A549 (cell line): ENCODE measurements at regions not wholly inside any gene's neighbourhood (a gene's known extent, or its start where the extent isn't known, plus 50 kb on each side); places are given as distances from the start of the nearest gene placed in this dataset.

Experiments
- ATAC-seq, 2 experiments: fragments of 200-7000 bp in 1 of 2; fragments of >200 bp in 1 of 2; cut with Nextera tagmentation in 1 of 2; cut with Tn5 transposase in 1 of 2; 3 replicates each; pipeline versions ENCODE4 v1.8.0 to v1.9.1; 2018 to 2020; ENCODE audit warnings: mild to moderate bottlenecking in 1 of 2, moderate library complexity in 1 of 2
- CTCF ChIA-PET: fragments of 300-600 bp; sonication (Branson Sonifier 250); formaldehyde crosslinking; extraction: SDS; loops from one replicate; lab custom pipeline; 2021; ENCODE audit warnings: antibody characterized with exemption, inconsistent platforms; lab: Yijun Ruan, JAX
- POLR2A ChIA-PET: fragments of 350-600 bp; formaldehyde crosslinking; extraction: SDS; loops from one replicate; lab custom pipeline; 2021; ENCODE audit warnings: antibody characterized with exemption, inconsistent platforms; lab: Yijun Ruan, JAX
- DNase-seq, 2 experiments: peaks; one replicate each; pipeline versions ENCODE4 v3.0.0 to v3.0.0-alpha.2; 2011 to 2016; ENCODE audit warnings: low read depth in 1 of 2, low spot score in 1 of 2
- FAIRE-seq: peaks from 2 replicates; lab custom pipeline; 2011; peaks lifted over from hg19 to GRCh38; lab: Jason Lieb, UNC
- H3K27ac ChIP-seq, 2 experiments: fragments of >200 bp; sonication (Bioruptor Twin); formaldehyde crosslinking; 3 replicates each; pipeline ENCODE4 v1.5.1; 2016 to 2017
- H3K4me1 ChIP-seq: fragments of >200 bp; sonication (Bioruptor Twin); formaldehyde crosslinking; 3 replicates; pipeline ENCODE4 v1.6.1; 2016
- H3K4me2 ChIP-seq: fragments of >200 bp; sonication (Bioruptor Twin); formaldehyde crosslinking; 3 replicates; pipeline ENCODE4 v1.6.1; 2016
- H3K4me3 ChIP-seq: fragments of >200 bp; sonication (Bioruptor Twin); formaldehyde crosslinking; 3 replicates; pipeline ENCODE4 v1.5.1; 2016
- H3K9me3 ChIP-seq: fragments of >200 bp; sonication (Bioruptor Twin); formaldehyde crosslinking; 3 replicates; pipeline ENCODE4 v1.6.1; 2016
- BHLHE40 ChIP-seq: IDR thresholded peaks from 2 replicates; pipeline ENCODE4 v1.6.1; 2012; ENCODE audit warnings: low read depth, low read length, inconsistent platforms
- CBX2 ChIP-seq: fragments of 200-600 bp; sonication (generic); IDR thresholded peaks from 2 replicates; pipeline ENCODE4 v1.6.1; 2016; ENCODE audit warnings: low read depth, mild to moderate bottlenecking, borderline replicate concordance
- CHD2 ChIP-seq: fragments of 150-350 bp; IDR thresholded peaks from 2 replicates; pipeline ENCODE4 v1.6.1; 2014; ENCODE audit warnings: low read length; ENCODE audit not compliant: partially characterized antibody
- CHD4 ChIP-seq: fragments of 200-600 bp; sonication (generic); IDR thresholded peaks from 2 replicates; pipeline ENCODE4 v1.6.1; 2016; ENCODE audit warnings: antibody characterized with exemption, mild to moderate bottlenecking, borderline replicate concordance
- EHMT2 ChIP-seq: fragments of 200-600 bp; sonication (generic); IDR thresholded peaks from 2 replicates; pipeline ENCODE4 v1.6.1; 2016; ENCODE audit warnings: antibody characterized with exemption, low read depth, mild to moderate bottlenecking, moderate library complexity
- FOSB ChIP-seq: fragments of 250-450 bp; sonication (Bioruptor Pico); IDR thresholded peaks from 2 replicates; pipeline ENCODE4 v1.5.0; 2020; ENCODE audit warnings: mild to moderate bottlenecking, moderate library complexity
- FOSL2 ChIP-seq, 2 experiments: fragments of 450-650 bp in 1 of 2; fragments of >200 bp in 1 of 2; sonication (Bioruptor Twin) in 1 of 2; formaldehyde crosslinking; IDR thresholded peaks; 2 replicates each; pipeline versions ENCODE4 v1.5.0 to v1.6.1; 2016 to 2020; ENCODE audit warnings: mild to moderate bottlenecking in 1 of 2, moderate library complexity in 1 of 2
- FOXS1 ChIP-seq: fragments of 250-450 bp; sonication (Bioruptor Pico); IDR thresholded peaks from 2 replicates; pipeline ENCODE4 v1.5.0; 2020; ENCODE audit warnings: mild to moderate bottlenecking, moderate library complexity
- HDAC2 ChIP-seq: fragments of 200-600 bp; sonication (generic); IDR thresholded peaks from 2 replicates; pipeline ENCODE4 v1.6.1; 2016
- HEYL ChIP-seq: fragments of 250-450 bp; sonication (Bioruptor Pico); IDR thresholded peaks from 2 replicates; pipeline ENCODE4 v1.8.0; 2021; ENCODE audit warnings: mild to moderate bottlenecking, moderate library complexity
- HOXB5 ChIP-seq: fragments of 250-450 bp; sonication (Bioruptor Pico); IDR thresholded peaks from 2 replicates; pipeline ENCODE4 v1.5.0; 2020; ENCODE audit warnings: mild to moderate bottlenecking, moderate library complexity
- JUN ChIP-seq, 2 experiments: fragments of >200 bp; sonication (Bioruptor Twin); formaldehyde crosslinking; IDR thresholded peaks; 2 replicates in 1 of 2; 3 replicates in 1 of 2; pipeline ENCODE4 v1.6.1; 2016 to 2017
- MAFK ChIP-seq: fragments of 450-650 bp; IDR thresholded peaks from 2 replicates; pipeline ENCODE4 v1.6.1; 2014; ENCODE audit not compliant: partially characterized antibody
- MAZ ChIP-seq: fragments of 150-350 bp; IDR thresholded peaks from 2 replicates; pipeline ENCODE4 v1.6.1; 2014; ENCODE audit warnings: antibody characterized with exemption, low read depth, low read length, borderline replicate concordance
- POLR2A ChIP-seq: IDR thresholded peaks from 2 replicates; pipeline ENCODE4 v1.6.1; 2012; ENCODE audit warnings: mild to moderate bottlenecking, low read length
- RNF2 ChIP-seq: fragments of 200-600 bp; sonication (generic); IDR thresholded peaks from 2 replicates; pipeline ENCODE4 v1.6.1; 2016; ENCODE audit warnings: low read depth, mild to moderate bottlenecking, antibody characterized with exemption, moderate library complexity, borderline replicate concordance
- TP53 ChIP-seq: fragments of 250-450 bp; sonication (Bioruptor Pico); IDR thresholded peaks from 2 replicates; pipeline ENCODE4 v1.5.0; 2021; ENCODE audit warnings: mild to moderate bottlenecking, moderate library complexity
- ZNF302 ChIP-seq: fragments of 250-450 bp; sonication (Bioruptor Pico); IDR thresholded peaks from 2 replicates; pipeline ENCODE4 v1.9.0; 2021; ENCODE audit warnings: inconsistent platforms, mild to moderate bottlenecking, moderate library complexity
- WGBS: methylation state at CpG from one replicate; pipeline ENCODE4 v1.1.6; 2017; ENCODE audit errors: missing lambda C conversion rate; 5-methylcytosine and 5-hydroxymethylcytosine counted together
- TF ChIP-seq, protein P1 (sequence below): IDR thresholded peaks from 2 replicates; pipeline ENCODE4 v1.6.1; 2012
- TF ChIP-seq, protein P2 (sequence below): fragments of >200 bp; sonication (Bioruptor Twin); formaldehyde crosslinking; IDR thresholded peaks from 3 replicates; pipeline ENCODE4 v1.5.1; 2016
- TF ChIP-seq, protein P3 (sequence below): fragments of 150-350 bp; IDR thresholded peaks from 2 replicates; pipeline ENCODE4 v1.6.1; 2014; ENCODE audit warnings: low read depth, mild to moderate bottlenecking, low read length
- TF ChIP-seq, protein P4 (sequence below): fragments of 200-600 bp; sonication (generic); IDR thresholded peaks from 2 replicates; pipeline ENCODE4 v1.6.1; 2016; ENCODE audit warnings: antibody characterized with exemption, mild to moderate bottlenecking, moderate library complexity
- TF ChIP-seq, protein P5 (sequence below): fragments of >200 bp; sonication (Bioruptor Twin); formaldehyde crosslinking; IDR thresholded peaks from 2 replicates; pipeline ENCODE4 v1.6.1; 2016
- TF ChIP-seq, protein P6 (sequence below): fragments of 450-650 bp; IDR thresholded peaks from 2 replicates; pipeline ENCODE4 v1.6.1; 2014; ENCODE audit warnings: antibody characterized with exemption
- TF ChIP-seq, protein P7 (sequence below): IDR thresholded peaks from 2 replicates; pipeline ENCODE4 v1.6.1; 2012; ENCODE audit warnings: low read depth, borderline replicate concordance

DNA sequence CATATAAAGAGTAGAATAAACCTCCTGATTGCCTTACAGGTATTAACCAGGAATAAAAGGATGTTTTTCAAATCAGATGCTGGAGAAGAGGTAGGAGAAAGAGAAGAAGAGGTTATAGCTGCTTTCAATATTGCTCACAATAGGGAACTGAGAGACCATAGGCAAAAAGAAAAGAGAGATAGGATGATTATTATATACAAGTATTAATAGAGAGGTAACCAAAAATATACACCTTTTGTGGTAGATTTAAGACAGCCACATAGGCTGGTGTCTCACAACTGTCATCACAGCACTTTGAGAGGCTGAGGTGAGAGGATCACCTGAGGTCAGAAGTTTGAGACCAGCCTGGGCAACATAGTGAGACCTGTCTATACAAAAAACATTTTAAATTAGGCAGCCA lies 119.7 kb downstream of the PSMG1 start:
- ATAC-seq (no peak), DNase-seq (no peak)
- no peak overlapping the region for H3K4me2 ChIP-seq
- CTCF ChIA-PET, result no interaction called here
- POLR2A ChIA-PET, result no interaction called here
- TF ChIP-seq BHLHE40 (no peak), HDAC2 (no peak), RNF2 (no peak), HOXB5 (CRISPR knock-in tag) (no peak), CHD2 (no peak), MAZ (no peak), EHMT2 (no peak)
- TF ChIP-seq, all 56 proteins: peak for 0
- H3K27ac ChIP-seq, result no peak overlapping the region
- no peaks in the 10 kb centered on the region for H3K4me1 ChIP-seq
- no peak for FAIRE-seq
- H3K9me3 ChIP-seq, result peaks cover 4% of the 10 kb centered on the region; the same call in 1 of the 3 replicates
- H3K4me3 ChIP-seq, result no peak overlapping the region

DNA sequence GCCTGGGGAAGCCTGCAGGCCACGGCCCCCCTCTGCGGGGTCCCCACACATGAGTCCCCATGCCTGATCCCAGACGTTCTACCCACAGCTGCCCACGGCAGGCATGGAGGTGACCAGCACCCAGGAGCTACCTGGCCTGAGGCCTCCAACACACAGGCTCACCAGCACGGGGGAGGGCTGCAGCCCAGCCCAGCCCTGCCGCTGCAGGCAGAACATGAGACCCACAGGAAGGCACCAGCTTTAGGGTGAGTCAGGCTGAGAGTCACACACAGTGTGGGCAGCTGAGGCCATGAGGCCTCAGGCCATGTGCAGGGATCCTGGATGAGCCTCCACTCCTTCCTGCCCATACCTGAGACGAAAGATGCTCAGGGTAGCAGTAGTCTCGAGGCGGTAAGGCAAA lies 121.1 kb downstream of the PSMG1 start:
- POLR2A ChIA-PET, result no interaction called here
- no peak overlapping the region for H3K4me3 ChIP-seq
- 58% methylated on average over 3 of the region's 9 CpGs for WGBS
- FAIRE-seq (no peak), DNase-seq (no peak), ATAC-seq (no peak)
- TF ChIP-seq POLR2A, result no peak
- no peak for TF ChIP-seq JUN (IDR thresholded peaks at IDR 0.05)
- no peak for TF ChIP-seq ZNF302 (CRISPR knock-in tag)
- TF ChIP-seq CHD2, result no peak
- TF ChIP-seq HEYL (CRISPR knock-in tag), result no peak
- TF ChIP-seq, protein P1, sequence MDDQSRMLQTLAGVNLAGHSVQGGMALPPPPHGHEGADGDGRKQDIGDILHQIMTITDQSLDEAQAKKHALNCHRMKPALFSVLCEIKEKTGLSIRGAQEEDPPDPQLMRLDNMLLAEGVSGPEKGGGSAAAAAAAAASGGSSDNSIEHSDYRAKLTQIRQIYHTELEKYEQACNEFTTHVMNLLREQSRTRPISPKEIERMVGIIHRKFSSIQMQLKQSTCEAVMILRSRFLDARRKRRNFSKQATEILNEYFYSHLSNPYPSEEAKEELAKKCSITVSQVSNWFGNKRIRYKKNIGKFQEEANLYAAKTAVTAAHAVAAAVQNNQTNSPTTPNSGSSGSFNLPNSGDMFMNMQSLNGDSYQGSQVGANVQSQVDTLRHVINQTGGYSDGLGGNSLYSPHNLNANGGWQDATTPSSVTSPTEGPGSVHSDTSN, result no peak
- TF ChIP-seq, protein P2, sequence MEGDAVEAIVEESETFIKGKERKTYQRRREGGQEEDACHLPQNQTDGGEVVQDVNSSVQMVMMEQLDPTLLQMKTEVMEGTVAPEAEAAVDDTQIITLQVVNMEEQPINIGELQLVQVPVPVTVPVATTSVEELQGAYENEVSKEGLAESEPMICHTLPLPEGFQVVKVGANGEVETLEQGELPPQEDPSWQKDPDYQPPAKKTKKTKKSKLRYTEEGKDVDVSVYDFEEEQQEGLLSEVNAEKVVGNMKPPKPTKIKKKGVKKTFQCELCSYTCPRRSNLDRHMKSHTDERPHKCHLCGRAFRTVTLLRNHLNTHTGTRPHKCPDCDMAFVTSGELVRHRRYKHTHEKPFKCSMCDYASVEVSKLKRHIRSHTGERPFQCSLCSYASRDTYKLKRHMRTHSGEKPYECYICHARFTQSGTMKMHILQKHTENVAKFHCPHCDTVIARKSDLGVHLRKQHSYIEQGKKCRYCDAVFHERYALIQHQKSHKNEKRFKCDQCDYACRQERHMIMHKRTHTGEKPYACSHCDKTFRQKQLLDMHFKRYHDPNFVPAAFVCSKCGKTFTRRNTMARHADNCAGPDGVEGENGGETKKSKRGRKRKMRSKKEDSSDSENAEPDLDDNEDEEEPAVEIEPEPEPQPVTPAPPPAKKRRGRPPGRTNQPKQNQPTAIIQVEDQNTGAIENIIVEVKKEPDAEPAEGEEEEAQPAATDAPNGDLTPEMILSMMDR, result no peak
- TF ChIP-seq, protein P3, sequence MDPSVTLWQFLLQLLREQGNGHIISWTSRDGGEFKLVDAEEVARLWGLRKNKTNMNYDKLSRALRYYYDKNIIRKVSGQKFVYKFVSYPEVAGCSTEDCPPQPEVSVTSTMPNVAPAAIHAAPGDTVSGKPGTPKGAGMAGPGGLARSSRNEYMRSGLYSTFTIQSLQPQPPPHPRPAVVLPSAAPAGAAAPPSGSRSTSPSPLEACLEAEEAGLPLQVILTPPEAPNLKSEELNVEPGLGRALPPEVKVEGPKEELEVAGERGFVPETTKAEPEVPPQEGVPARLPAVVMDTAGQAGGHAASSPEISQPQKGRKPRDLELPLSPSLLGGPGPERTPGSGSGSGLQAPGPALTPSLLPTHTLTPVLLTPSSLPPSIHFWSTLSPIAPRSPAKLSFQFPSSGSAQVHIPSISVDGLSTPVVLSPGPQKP, result no peak
- TF ChIP-seq CBX2, result no peak
- TF ChIP-seq FOSB (CRISPR knock-in tag), result no peak
- no peak for TF ChIP-seq MAFK
- TF ChIP-seq, protein P4, sequence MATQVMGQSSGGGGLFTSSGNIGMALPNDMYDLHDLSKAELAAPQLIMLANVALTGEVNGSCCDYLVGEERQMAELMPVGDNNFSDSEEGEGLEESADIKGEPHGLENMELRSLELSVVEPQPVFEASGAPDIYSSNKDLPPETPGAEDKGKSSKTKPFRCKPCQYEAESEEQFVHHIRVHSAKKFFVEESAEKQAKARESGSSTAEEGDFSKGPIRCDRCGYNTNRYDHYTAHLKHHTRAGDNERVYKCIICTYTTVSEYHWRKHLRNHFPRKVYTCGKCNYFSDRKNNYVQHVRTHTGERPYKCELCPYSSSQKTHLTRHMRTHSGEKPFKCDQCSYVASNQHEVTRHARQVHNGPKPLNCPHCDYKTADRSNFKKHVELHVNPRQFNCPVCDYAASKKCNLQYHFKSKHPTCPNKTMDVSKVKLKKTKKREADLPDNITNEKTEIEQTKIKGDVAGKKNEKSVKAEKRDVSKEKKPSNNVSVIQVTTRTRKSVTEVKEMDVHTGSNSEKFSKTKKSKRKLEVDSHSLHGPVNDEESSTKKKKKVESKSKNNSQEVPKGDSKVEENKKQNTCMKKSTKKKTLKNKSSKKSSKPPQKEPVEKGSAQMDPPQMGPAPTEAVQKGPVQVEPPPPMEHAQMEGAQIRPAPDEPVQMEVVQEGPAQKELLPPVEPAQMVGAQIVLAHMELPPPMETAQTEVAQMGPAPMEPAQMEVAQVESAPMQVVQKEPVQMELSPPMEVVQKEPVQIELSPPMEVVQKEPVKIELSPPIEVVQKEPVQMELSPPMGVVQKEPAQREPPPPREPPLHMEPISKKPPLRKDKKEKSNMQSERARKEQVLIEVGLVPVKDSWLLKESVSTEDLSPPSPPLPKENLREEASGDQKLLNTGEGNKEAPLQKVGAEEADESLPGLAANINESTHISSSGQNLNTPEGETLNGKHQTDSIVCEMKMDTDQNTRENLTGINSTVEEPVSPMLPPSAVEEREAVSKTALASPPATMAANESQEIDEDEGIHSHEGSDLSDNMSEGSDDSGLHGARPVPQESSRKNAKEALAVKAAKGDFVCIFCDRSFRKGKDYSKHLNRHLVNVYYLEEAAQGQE, result no peak
- TF ChIP-seq FOXS1, result no peak
- TF ChIP-seq TP53, result no peak
- TF ChIP-seq CHD4, result no peak
- TF ChIP-seq, protein P5, sequence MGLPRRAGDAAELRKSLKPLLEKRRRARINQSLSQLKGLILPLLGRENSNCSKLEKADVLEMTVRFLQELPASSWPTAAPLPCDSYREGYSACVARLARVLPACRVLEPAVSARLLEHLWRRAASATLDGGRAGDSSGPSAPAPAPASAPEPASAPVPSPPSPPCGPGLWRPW, result no peak
- no peak for TF ChIP-seq FOSL2 (IDR thresholded peaks at IDR 0.05)
- no peak for TF ChIP-seq FOSL2 (CRISPR knock-in tag; IDR thresholded peaks at IDR 0.05)
- TF ChIP-seq, protein P6, sequence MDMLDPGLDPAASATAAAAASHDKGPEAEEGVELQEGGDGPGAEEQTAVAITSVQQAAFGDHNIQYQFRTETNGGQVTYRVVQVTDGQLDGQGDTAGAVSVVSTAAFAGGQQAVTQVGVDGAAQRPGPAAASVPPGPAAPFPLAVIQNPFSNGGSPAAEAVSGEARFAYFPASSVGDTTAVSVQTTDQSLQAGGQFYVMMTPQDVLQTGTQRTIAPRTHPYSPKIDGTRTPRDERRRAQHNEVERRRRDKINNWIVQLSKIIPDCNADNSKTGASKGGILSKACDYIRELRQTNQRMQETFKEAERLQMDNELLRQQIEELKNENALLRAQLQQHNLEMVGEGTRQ, result no peak
- TF ChIP-seq, protein P7, sequence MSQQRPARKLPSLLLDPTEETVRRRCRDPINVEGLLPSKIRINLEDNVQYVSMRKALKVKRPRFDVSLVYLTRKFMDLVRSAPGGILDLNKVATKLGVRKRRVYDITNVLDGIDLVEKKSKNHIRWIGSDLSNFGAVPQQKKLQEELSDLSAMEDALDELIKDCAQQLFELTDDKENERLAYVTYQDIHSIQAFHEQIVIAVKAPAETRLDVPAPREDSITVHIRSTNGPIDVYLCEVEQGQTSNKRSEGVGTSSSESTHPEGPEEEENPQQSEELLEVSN, result no peak
- no peak overlapping the region for H3K4me2 ChIP-seq
- no peak overlapping the region for H3K27ac ChIP-seq
- CTCF ChIA-PET, result no interaction called here
- H3K9me3 ChIP-seq, result peaks cover 4% of the 10 kb centered on the region; the same call in 1 of the 3 replicates
- H3K4me1 ChIP-seq, result no peaks in the 10 kb centered on the region
